PC-3 (cell line): ENCODE measurements at regions not wholly inside any gene's neighbourhood (a gene's known extent, or its start where the extent isn't known, plus 50 kb on each side); places are given as distances from the start of the nearest gene placed in this dataset.

ENCODE experiments used
- ATAC-seq: fragments of 200-7000 bp; cut with Tn5 transposase; 2 replicates; pipeline ENCODE4 v1.9.1; 2020; ENCODE audit warnings: mild to moderate bottlenecking, moderate library complexity
- BruUV-seq: library from RNA; stranded (reverse); fragments of 400-500 nt; replicated peaks from 2 replicates; lab custom pipeline; 2021; lab: Mats Ljungman, UMichigan
- CTCF ChIA-PET: fragments of 300-600 bp; sonication (Branson Sonifier 250); formaldehyde crosslinking; loops from one replicate; lab custom pipeline; 2022; ENCODE audit warnings: antibody characterized with exemption; lab: Charles Lee
- POLR2A ChIA-PET: fragments of 300-600 bp; sonication (Branson Sonifier 250); formaldehyde crosslinking; loops from one replicate; lab custom pipeline; 2022; ENCODE audit warnings: antibody characterized with exemption; ENCODE audit not compliant: unreplicated experiment; lab: Charles Lee
- DNase-seq: peaks from one replicate; pipeline ENCODE4 v3.0.0-alpha.2; 2015
- H2AFZ ChIP-seq: fragments of 300-600 bp; sonication (generic); 2 replicates; pipeline ENCODE4 v1.6.0; 2016; ENCODE audit warnings: antibody characterized with exemption, low read length
- H3F3A ChIP-seq: fragments of 300-600 bp; sonication (generic); one replicate; pipeline ENCODE4 v1.6.0; 2017; ENCODE audit warnings: antibody characterized with exemption, low read length, control low read depth, mild to moderate bottlenecking; ENCODE audit not compliant: unreplicated experiment
- H3K27ac ChIP-seq: fragments of 300-600 bp; sonication (generic); 2 replicates; pipeline ENCODE4 v1.5.1; 2016; ENCODE audit warnings: mild to moderate bottlenecking, low read length
- H3K27me3 ChIP-seq: fragments of 300-600 bp; sonication (generic); 2 replicates; pipeline ENCODE4 v1.6.1; 2016; ENCODE audit warnings: low read length, mixed read lengths
- H3K36me3 ChIP-seq: fragments of 300-600 bp; sonication (generic); 2 replicates; pipeline ENCODE4 v1.6.1; 2016; ENCODE audit warnings: low read depth, mixed run types, low read length, mixed read lengths
- H3K4me1 ChIP-seq: fragments of 300-600 bp; sonication (generic); 2 replicates; pipeline ENCODE4 v1.5.1; 2016; ENCODE audit warnings: low read length; ENCODE audit not compliant: insufficient read depth
- H3K4me2 ChIP-seq: fragments of 300-600 bp; sonication (generic); 2 replicates; pipeline ENCODE4 v1.6.0; 2016; ENCODE audit warnings: low read length
- H3K4me3 ChIP-seq: fragments of 300-600 bp; sonication (generic); 2 replicates; pipeline ENCODE4 v1.5.1; 2016; ENCODE audit warnings: mild to moderate bottlenecking, low read length, mixed read lengths
- H3K79me2 ChIP-seq: fragments of 300-600 bp; sonication (generic); 2 replicates; pipeline ENCODE4 v1.6.1; 2017; ENCODE audit warnings: low read length, mixed read lengths
- H3K9ac ChIP-seq: fragments of 300-600 bp; sonication (generic); 2 replicates; pipeline ENCODE4 v1.6.0; 2016; ENCODE audit warnings: mild to moderate bottlenecking, low read length
- H3K9me2 ChIP-seq: fragments of 300-600 bp; sonication (generic); replicated peaks from 2 replicates; pipeline ENCODE4 v1.6.1; 2016; ENCODE audit warnings: mixed run types, low read length, mixed read lengths
- H3K9me3 ChIP-seq: fragments of 300-600 bp; sonication (generic); 2 replicates; pipeline ENCODE4 v1.6.1; 2016; ENCODE audit warnings: low read length, mixed read lengths
- H4K20me1 ChIP-seq: fragments of 300-600 bp; sonication (generic); 2 replicates; pipeline ENCODE4 v1.6.1; 2016; ENCODE audit warnings: low read length, mixed read lengths
- EZH2 ChIP-seq: fragments of 300-600 bp; sonication (generic); IDR thresholded peaks from one replicate; pipeline ENCODE4 v1.6.1; 2017; ENCODE audit warnings: antibody characterized with exemption, mild to moderate bottlenecking, low read length; ENCODE audit not compliant: unreplicated experiment
- EZH2phosphoT487 ChIP-seq: fragments of 300-600 bp; sonication (generic); IDR thresholded peaks from 2 replicates; pipeline ENCODE4 v1.6.1; 2018; ENCODE audit warnings: mild to moderate bottlenecking, antibody characterized with exemption, low read length, borderline replicate concordance
- intact Hi-C: fragments of 100-400 bp; cut with micrococcal nuclease; formaldehyde crosslinking; loops from 2 replicates; pipeline ENCODE4 v1.9.0; 2023
- TF ChIP-seq, protein P1 (sequence below): fragments of 300-600 bp; sonication (generic); conservative IDR thresholded peaks from 2 replicates; pipeline ENCODE4 v1.5.1; 2017; ENCODE audit warnings: antibody characterized with exemption, low read depth, mild to moderate bottlenecking, low read length

DNA sequence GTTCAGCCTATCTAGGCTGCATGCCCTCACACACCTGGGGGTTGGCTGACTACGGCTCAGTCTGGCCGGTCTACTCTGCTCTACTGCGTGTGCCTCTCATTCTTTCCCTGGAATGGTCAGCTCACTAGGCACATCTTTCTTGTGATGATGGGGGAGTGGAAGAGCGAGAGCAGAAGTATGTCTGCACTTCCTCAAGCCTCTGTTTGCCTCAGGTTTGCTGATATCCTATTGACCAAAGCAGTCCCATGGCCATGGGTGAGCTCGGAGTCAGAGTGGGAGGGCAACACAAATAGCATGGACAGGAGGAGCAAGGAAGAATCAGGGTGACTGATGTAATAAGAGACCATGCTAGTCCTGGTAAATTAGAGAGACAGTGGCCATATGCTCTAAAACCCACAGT is 167.9 kb upstream of the PRICKLE2 start:
- intact Hi-C loops, result loop anchor here (10.0 kb wide), 1 partner anchor 88 kb away; no protein-coding TSS in a partner anchor
- ChIA-PET POLR2A (no interaction called here), CTCF (no interaction called here)
- no TSS peak for BruUV-seq
- Histone ChIP-seq H4K20me1 (no peaks in the 10 kb centered on the region), H3K4me1 (no peaks in the 10 kb centered on the region), H2AFZ (no peak overlapping the region), H3F3A (no peaks in the 10 kb centered on the region), H3K4me2 (no peak overlapping the region), H3K9me2 (no peaks in the 10 kb centered on the region), H3K79me2 (no peaks in the 10 kb centered on the region), H3K4me3 (no peak overlapping the region), H3K9ac (no peak overlapping the region), H3K9me3 (no peaks in the 10 kb centered on the region), H3K27me3 (no peaks in the 10 kb centered on the region), H3K36me3 (no peaks in the 10 kb centered on the region), H3K27ac (no peak overlapping the region)
- ATAC-seq, result no peak
- no peak for DNase-seq
- TF ChIP-seq, protein P1, sequence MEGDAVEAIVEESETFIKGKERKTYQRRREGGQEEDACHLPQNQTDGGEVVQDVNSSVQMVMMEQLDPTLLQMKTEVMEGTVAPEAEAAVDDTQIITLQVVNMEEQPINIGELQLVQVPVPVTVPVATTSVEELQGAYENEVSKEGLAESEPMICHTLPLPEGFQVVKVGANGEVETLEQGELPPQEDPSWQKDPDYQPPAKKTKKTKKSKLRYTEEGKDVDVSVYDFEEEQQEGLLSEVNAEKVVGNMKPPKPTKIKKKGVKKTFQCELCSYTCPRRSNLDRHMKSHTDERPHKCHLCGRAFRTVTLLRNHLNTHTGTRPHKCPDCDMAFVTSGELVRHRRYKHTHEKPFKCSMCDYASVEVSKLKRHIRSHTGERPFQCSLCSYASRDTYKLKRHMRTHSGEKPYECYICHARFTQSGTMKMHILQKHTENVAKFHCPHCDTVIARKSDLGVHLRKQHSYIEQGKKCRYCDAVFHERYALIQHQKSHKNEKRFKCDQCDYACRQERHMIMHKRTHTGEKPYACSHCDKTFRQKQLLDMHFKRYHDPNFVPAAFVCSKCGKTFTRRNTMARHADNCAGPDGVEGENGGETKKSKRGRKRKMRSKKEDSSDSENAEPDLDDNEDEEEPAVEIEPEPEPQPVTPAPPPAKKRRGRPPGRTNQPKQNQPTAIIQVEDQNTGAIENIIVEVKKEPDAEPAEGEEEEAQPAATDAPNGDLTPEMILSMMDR, result no peak
- no peak for TF ChIP-seq EZH2
- no peak for TF ChIP-seq EZH2phosphoT487

GRCh38 chr3:64392001-64392400 is 166.7 kb upstream of the PRICKLE2 start:
- Histone ChIP-seq H3K4me1 (no peaks in the 10 kb centered on the region), H3K79me2 (no peaks in the 10 kb centered on the region), H3K4me3 (no peak overlapping the region), H4K20me1 (no peaks in the 10 kb centered on the region), H2AFZ (no peak overlapping the region), H3K36me3 (no peaks in the 10 kb centered on the region), H3K9me3 (no peaks in the 10 kb centered on the region), H3K27me3 (no peaks in the 10 kb centered on the region), H3K9ac (no peak overlapping the region), H3K4me2 (no peak overlapping the region), H3K9me2 (no peaks in the 10 kb centered on the region), H3F3A (no peaks in the 10 kb centered on the region), H3K27ac (no peak overlapping the region)
- CTCF ChIA-PET, result no interaction called here
- ATAC-seq, result no peak
- POLR2A ChIA-PET, result no interaction called here
- BruUV-seq, result no TSS peak
- TF ChIP-seq EZH2 (no peak), EZH2phosphoT487 (no peak)
- TF ChIP-seq, protein P1, result no peak
- intact Hi-C loops, result loop anchor here (10.0 kb wide), 1 partner anchor 87 kb away; no protein-coding TSS in a partner anchor
- DNase-seq, result no peak

GRCh38 chr3:64390893-64391292 is 165.6 kb upstream of the PRICKLE2 start:
- no peak overlapping the region for H3K4me3 ChIP-seq

More at GRCh38 chr3:64390893-64391292, 165.6 kb upstream of the PRICKLE2 start:
- Histone ChIP-seq H3K9ac (no peak overlapping the region), H3F3A (no peaks in the 10 kb centered on the region), H3K4me1 (no peaks in the 10 kb centered on the region), H3K9me2 (no peaks in the 10 kb centered on the region), H3K27me3 (no peaks in the 10 kb centered on the region), H4K20me1 (no peaks in the 10 kb centered on the region), H3K9me3 (no peaks in the 10 kb centered on the region), H3K36me3 (no peaks in the 10 kb centered on the region), H3K79me2 (no peaks in the 10 kb centered on the region), H2AFZ (no peak overlapping the region), H3K4me2 (no peak overlapping the region), H3K27ac (no peak overlapping the region)
- TF ChIP-seq EZH2 (no peak), EZH2phosphoT487 (no peak)
- TF ChIP-seq, protein P1, result no peak
- POLR2A ChIA-PET, result no interaction called here
- CTCF ChIA-PET, result no interaction called here
- intact Hi-C loops, result loop anchor here (10.0 kb wide), 1 partner anchor 86 kb away; no protein-coding TSS in a partner anchor
- DNase-seq (no peak), ATAC-seq (no peak)
- BruUV-seq, result no TSS peak
